Muscle of leg (tissue), 3 donors: ENCODE measurements at regions not wholly inside any gene's neighbourhood (a gene's known extent, or its start where the extent isn't known, plus 50 kb on each side); places are given as distances from the start of the nearest gene placed in this dataset.

Experiments used
- DNase-seq: peaks from one replicate; pipeline ENCODE4 v3.0.0; 2013
- H3K27ac ChIP-seq: one replicate; pipeline ENCODE4 v1.5.1; 2013; ENCODE audit warnings: mild to moderate bottlenecking, low read length, control low read depth
- H3K27me3 ChIP-seq: one replicate; pipeline ENCODE4 v1.6.1; 2013; ENCODE audit warnings: low read length; ENCODE audit not compliant: control insufficient read depth, insufficient read depth
- H3K36me3 ChIP-seq: one replicate; pipeline ENCODE4 v1.6.1; 2013; ENCODE audit warnings: low read length; ENCODE audit not compliant: control insufficient read depth, insufficient read depth
- H3K4me1 ChIP-seq: one replicate; pipeline ENCODE4 v1.6.1; 2013; ENCODE audit warnings: low read length; ENCODE audit not compliant: control insufficient read depth, insufficient read depth
- H3K4me3 ChIP-seq: one replicate; pipeline ENCODE4 v1.5.1; 2013; ENCODE audit warnings: low read length, control low read depth
- H3K9me3 ChIP-seq: replicated peaks from 2 replicates; pipeline ENCODE4 v1.6.1; 2013; ENCODE audit warnings: low read depth, low read length; ENCODE audit not compliant: control insufficient read depth
- WGBS: methylation state at CpG from one replicate; pipeline ENCODE4 v1.1.5; 2013; ENCODE audit warnings: missing lambda C conversion rate; ENCODE audit not compliant: insufficient coverage; 5-methylcytosine and 5-hydroxymethylcytosine counted together

DNA sequence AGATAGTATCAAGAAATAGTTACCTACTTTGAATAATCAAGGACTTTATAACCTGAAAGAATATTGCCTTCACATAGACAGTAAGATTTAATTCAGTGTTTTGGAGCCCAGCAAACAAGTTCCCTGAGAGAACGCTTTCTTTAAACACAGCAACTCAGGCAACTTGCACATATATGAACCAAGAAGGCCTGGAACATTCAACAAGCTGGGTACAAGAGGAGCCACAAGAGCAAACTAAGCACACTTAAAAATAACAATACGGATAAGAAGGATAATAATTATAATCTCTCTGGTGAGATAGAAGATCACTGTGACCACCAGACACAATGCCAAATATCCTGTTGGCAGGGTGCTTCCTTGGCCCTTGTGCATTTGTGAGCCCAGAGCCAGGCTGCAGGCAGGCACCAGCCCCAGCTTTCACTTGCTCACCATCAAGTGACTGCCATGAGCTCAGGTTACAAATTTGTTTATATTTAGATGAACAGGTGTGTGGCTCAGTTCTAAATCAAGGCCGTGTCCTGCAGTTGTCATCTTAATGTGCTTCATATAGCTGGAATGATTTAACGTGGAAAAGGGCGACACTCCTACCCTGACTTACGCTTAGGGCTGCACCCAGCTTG is 446.6 kb downstream of the IRS1 start:
- H3K4me3 ChIP-seq: no peak overlapping the region
- peak overlapping the region; percentile 57 for H3K27ac ChIP-seq
- H3K9me3 ChIP-seq: no peaks in the 10 kb centered on the region
- no peaks in the 10 kb centered on the region for H3K36me3 ChIP-seq
- H3K27me3 ChIP-seq: no peaks in the 10 kb centered on the region
- peak; percentile 77 for DNase-seq
- WGBS: 43% methylated on average over 1 of the region's 6 CpGs
- H3K4me1 ChIP-seq: peaks cover 9% of the 10 kb centered on the region

DNA sequence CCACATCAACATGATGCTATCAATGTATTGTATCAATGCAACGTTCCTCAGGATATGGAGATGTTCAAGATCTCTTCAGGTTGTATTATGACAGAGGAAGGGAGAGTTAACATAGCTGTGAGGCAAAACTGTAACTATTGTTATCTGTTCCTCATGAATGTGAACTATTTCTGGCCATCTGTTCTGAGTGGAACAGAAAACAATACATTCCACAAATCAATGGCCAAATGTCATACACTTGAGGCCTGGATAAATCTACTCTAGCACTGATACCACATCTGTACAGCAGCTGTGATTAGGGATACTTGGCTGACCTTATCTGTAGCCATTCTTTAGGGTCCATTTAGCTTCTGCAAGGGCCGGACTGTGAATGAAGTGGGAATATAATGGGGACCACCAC is 447.9 kb downstream of the IRS1 start:
- Histone ChIP-seq H3K27ac (no peak overlapping the region), H3K9me3 (no peaks in the 10 kb centered on the region), H3K4me1 (peaks cover 9% of the 10 kb centered on the region), H3K36me3 (no peaks in the 10 kb centered on the region), H3K27me3 (no peaks in the 10 kb centered on the region), H3K4me3 (no peak overlapping the region)
- DNase-seq: no peak
- no CpG with 5 or more reads among the region's 2 CpGs for WGBS

DNA sequence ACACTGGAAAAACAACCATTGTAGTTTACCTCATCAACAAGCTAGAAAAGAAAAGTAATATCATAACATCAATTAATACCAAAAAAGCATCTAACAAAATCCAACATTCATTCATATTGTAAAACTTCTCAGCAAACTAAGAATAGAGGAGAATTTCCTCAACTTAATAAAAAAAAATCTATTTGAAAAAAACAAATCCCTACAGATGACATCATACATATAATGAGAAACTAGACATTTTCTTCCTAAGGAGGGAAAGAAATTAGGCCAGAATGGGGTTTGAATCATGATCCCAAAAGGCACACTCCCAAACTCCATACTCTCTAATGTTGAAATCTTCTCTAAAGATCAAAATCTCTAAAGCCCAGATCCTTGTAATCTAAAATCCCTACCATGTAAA is 460.0 kb downstream of the IRS1 start:
- no peak overlapping the region for H3K27ac ChIP-seq
- DNase-seq: no peak
- H3K27me3 ChIP-seq: no peaks in the 10 kb centered on the region
- no peaks in the 10 kb centered on the region for H3K4me1 ChIP-seq
- H3K36me3 ChIP-seq: no peaks in the 10 kb centered on the region
- no peaks in the 10 kb centered on the region for H3K9me3 ChIP-seq
- H3K4me3 ChIP-seq: no peak overlapping the region

DNA sequence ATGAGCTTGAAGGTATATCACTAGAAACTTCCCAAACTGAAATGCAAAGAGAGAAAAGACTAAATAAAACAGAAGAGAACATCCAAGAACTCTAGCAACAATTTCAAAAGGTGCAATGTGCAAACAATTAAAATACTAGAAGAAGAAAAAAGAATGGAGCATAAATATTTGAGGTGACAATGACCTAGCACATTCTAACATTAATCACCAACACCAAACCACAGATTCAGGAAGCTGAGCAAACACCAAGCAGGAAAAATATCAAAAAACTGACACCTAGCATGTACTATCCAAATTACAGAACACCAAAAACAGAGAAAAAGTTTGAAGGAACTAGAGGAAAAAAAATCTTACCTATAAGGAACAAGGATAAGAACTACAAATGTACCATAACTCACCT is 460.8 kb downstream of the IRS1 start:
- no peak for DNase-seq
- Histone ChIP-seq H3K36me3 (no peaks in the 10 kb centered on the region), H3K27ac (no peak overlapping the region), H3K4me1 (no peaks in the 10 kb centered on the region), H3K27me3 (no peaks in the 10 kb centered on the region), H3K9me3 (no peaks in the 10 kb centered on the region), H3K4me3 (no peak overlapping the region)

DNA sequence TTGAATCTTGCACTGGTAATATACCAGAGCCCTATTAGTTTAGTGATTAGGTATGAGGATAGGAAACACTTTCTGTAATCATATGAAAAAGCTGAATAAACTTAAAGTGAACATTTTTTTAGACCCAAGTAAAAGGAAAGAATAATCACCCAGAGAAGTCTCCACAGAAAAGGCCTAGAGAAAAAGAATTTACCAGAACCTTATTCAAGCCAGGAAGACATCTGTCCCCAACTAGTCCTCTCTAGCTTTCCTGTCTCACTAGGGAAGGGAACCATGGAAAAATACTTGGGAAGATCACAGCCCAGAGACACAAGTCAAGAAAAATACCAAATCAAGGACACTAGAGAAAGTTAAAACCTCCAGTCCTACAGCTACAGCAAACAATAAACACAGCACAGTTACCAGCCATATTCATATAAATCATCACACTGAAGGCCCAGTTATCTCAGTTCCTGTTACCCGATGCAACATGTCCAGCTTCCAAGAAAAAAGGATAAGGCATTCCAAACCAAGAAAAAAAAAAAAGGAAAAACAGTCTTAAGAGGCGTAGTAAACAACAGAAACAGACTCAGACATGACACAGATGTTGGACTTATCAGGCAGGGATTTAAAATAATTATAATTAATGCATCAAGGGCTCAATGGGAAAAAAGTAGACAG is 461.5 kb downstream of the IRS1 start:
- H3K4me1 ChIP-seq: no peaks in the 10 kb centered on the region
- no peaks in the 10 kb centered on the region for H3K36me3 ChIP-seq
- H3K9me3 ChIP-seq: no peaks in the 10 kb centered on the region
- no peak overlapping the region for H3K4me3 ChIP-seq
- WGBS: no CpG with 5 or more reads among the region's 2 CpGs
- no peak for DNase-seq
- no peak overlapping the region for H3K27ac ChIP-seq
- H3K27me3 ChIP-seq: no peaks in the 10 kb centered on the region

DNA sequence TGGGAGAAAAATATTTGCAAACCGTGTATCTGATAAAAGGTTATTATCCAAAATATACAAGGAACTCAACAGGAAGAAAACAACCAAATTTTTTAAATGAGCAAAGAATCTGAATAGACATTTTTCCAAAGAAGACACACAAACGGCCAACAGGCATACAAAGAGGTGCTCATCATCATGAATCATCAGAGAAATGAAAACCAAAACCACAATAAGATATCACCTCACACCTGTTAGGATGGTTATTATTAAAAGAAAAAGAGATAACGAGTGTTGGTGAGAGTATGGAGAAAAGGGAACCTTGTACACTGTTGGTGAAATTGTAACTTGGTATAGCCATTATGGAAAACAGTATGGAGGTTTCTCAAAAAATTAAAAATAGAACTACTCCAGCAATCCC is 463.3 kb downstream of the IRS1 start:
- no peaks in the 10 kb centered on the region for H3K27me3 ChIP-seq
- no peaks in the 10 kb centered on the region for H3K4me1 ChIP-seq
- H3K27ac ChIP-seq: no peak overlapping the region
- H3K36me3 ChIP-seq: no peaks in the 10 kb centered on the region
- DNase-seq: no peak
- no CpG with 5 or more reads among the region's 3 CpGs for WGBS
- no peaks in the 10 kb centered on the region for H3K9me3 ChIP-seq
- H3K4me3 ChIP-seq: no peak overlapping the region

- WGBS: 38% methylated on average over 1 of the region's 8 CpGs
- H3K36me3 ChIP-seq: no peaks in the 10 kb centered on the region
- H3K4me3 ChIP-seq: no peak overlapping the region
- no peaks in the 10 kb centered on the region for H3K27me3 ChIP-seq
- no peak for DNase-seq
- no peak overlapping the region for H3K27ac ChIP-seq
- H3K4me1 ChIP-seq: no peaks in the 10 kb centered on the region
- H3K9me3 ChIP-seq: no peaks in the 10 kb centered on the region
Observed at GRCh38 chr2:226334981-226335720, 464.5 kb downstream of the IRS1 start.

DNA sequence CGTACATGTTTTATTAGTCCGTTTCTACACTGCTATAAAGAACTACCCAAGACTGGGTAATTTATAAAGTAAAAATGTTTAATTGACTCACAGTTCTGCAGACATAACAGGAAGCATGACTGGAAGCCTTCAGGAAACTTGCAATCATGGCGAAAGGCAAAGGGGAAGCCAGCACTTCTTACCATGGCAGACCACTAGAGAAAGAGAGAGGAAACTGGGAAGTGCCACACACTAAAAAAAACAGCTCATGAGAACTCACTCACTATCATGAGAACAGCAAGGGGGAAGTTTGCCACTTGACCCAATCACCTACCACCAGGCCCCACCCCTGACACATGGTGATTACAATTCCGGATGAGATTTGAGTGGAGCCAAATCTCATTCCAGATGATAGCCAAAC is 466.2 kb downstream of the IRS1 start:
- no CpG with 5 or more reads among the region's 4 CpGs for WGBS
- H3K4me3 ChIP-seq: no peak overlapping the region
- no peak overlapping the region for H3K27ac ChIP-seq
- no peaks in the 10 kb centered on the region for H3K4me1 ChIP-seq
- DNase-seq: no peak
- H3K9me3 ChIP-seq: no peaks in the 10 kb centered on the region
- H3K36me3 ChIP-seq: no peaks in the 10 kb centered on the region
- H3K27me3 ChIP-seq: no peaks in the 10 kb centered on the region

GRCh38 chr2:226330206-226330605 is 469.4 kb downstream of the IRS1 start:
- Histone ChIP-seq H3K36me3 (no peaks in the 10 kb centered on the region), H3K9me3 (no peaks in the 10 kb centered on the region), H3K4me3 (no peak overlapping the region), H3K27ac (no peak overlapping the region), H3K27me3 (no peaks in the 10 kb centered on the region), H3K4me1 (peaks cover 2% of the 10 kb centered on the region)
- DNase-seq: no peak

DNA sequence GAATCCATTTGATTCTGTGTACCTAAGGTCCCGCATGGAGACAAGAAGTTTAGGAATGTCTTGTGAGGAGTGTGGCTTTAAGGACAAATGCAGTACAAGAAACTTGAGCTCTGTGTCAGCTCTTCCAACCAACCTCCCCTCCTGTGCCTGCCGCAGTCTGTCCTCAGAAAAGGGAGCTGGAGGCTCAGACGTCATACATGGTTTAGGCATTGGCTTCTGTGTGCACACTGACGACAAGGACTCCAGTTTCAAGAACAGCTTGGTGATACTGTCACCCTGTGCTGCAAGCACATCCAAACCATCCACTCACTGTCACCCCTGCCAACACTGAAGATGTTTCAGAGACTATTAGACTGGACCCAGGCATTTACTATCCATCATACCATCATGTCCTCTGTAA is 470.4 kb downstream of the IRS1 start:
- DNase-seq: peak; percentile 29
- WGBS: 68% methylated on average over 4 of the region's 4 CpGs

More for the DNA sequence above, 470.4 kb downstream of the IRS1 start:
- H3K4me3 ChIP-seq: no peak overlapping the region
- H3K9me3 ChIP-seq: no peaks in the 10 kb centered on the region
- no peaks in the 10 kb centered on the region for H3K27me3 ChIP-seq
- peaks cover 2% of the 10 kb centered on the region for H3K4me1 ChIP-seq
- no peaks in the 10 kb centered on the region for H3K36me3 ChIP-seq
- no peak overlapping the region for H3K27ac ChIP-seq
